MM.1S (cell line): ENCODE measurements at regions not wholly inside any gene's neighbourhood (a gene's known extent, or its start where the extent isn't known, plus 50 kb on each side); places are given as distances from the start of the nearest gene placed in this dataset.
"Not testable (repeated sequence)": the region's sequence is repeated elsewhere in the genome, so short reads cannot be mapped to it uniquely, and the experiment has no call there.

Experiments used
- DNase-seq: peaks from one replicate; pipeline ENCODE4 v3.0.0-alpha.2; 2015
- H2AFZ ChIP-seq: fragments of 300-600 bp; sonication (generic); 2 replicates; pipeline ENCODE4 v1.6.0; 2016; ENCODE audit warnings: antibody characterized with exemption, low read length
- H3F3A ChIP-seq: fragments of 300-600 bp; sonication (generic); 2 replicates; pipeline ENCODE4 v1.6.1; 2016; ENCODE audit warnings: mild to moderate bottlenecking, antibody characterized with exemption, low read length, moderate library complexity, mixed read lengths; ENCODE audit not compliant: insufficient read depth
- H3K27ac ChIP-seq: fragments of 300-600 bp; sonication (generic); 2 replicates; pipeline ENCODE4 v1.5.1; 2016; ENCODE audit warnings: mild to moderate bottlenecking, low read length
- H3K27me3 ChIP-seq: fragments of 300-600 bp; sonication (generic); replicated peaks from 2 replicates; pipeline ENCODE4 v1.6.0; 2016; ENCODE audit warnings: low read length; ENCODE audit not compliant: insufficient read depth
- H3K36me3 ChIP-seq: fragments of 300-600 bp; sonication (generic); replicated peaks from 2 replicates; pipeline ENCODE4 v1.6.1; 2016; ENCODE audit warnings: mild to moderate bottlenecking, low read length, mixed read lengths; ENCODE audit not compliant: insufficient read depth
- H3K4me1 ChIP-seq: fragments of 300-600 bp; sonication (generic); 2 replicates; pipeline ENCODE4 v1.6.1; 2016; ENCODE audit warnings: low read length, mixed read lengths
- H3K4me2 ChIP-seq: fragments of 300-600 bp; sonication (generic); 2 replicates; pipeline ENCODE4 v1.6.0; 2016; ENCODE audit warnings: low read depth, low read length
- H3K4me3 ChIP-seq: fragments of 300-600 bp; sonication (generic); 2 replicates; pipeline ENCODE4 v1.5.1; 2016; ENCODE audit warnings: low read length, mixed read lengths
- H3K79me2 ChIP-seq: fragments of 300-600 bp; sonication (generic); 2 replicates; pipeline ENCODE4 v1.6.1; 2016; ENCODE audit warnings: mixed run types, low read length, mixed read lengths
- H3K9ac ChIP-seq: fragments of 300-600 bp; sonication (generic); 2 replicates; pipeline ENCODE4 v1.6.1; 2016; ENCODE audit warnings: low read length, mixed read lengths
- H3K9me2 ChIP-seq: fragments of 300-600 bp; sonication (generic); replicated peaks from 2 replicates; pipeline ENCODE4 v1.6.1; 2016; ENCODE audit warnings: mild to moderate bottlenecking, low read length, mixed read lengths; ENCODE audit not compliant: insufficient read depth
- H3K9me3 ChIP-seq: fragments of 300-600 bp; sonication (generic); replicated peaks from 2 replicates; pipeline ENCODE4 v1.6.1; 2016; ENCODE audit warnings: mild to moderate bottlenecking, low read length, mixed read lengths; ENCODE audit not compliant: insufficient read depth
- H4K20me1 ChIP-seq: fragments of 300-600 bp; sonication (generic); 2 replicates; pipeline ENCODE4 v1.6.1; 2016; ENCODE audit warnings: mild to moderate bottlenecking, low read length, moderate library complexity, mixed read lengths; ENCODE audit not compliant: insufficient read depth
- EZH2 ChIP-seq: fragments of 300-600 bp; sonication (generic); optimal IDR thresholded peaks from 2 replicates; pipeline ENCODE3; 2017; ENCODE audit warnings: low read depth, mild to moderate bottlenecking, antibody characterized with exemption, low read length, mixed read lengths
- EZH2phosphoT487 ChIP-seq: fragments of 300-600 bp; sonication (generic); IDR thresholded peaks from 2 replicates; pipeline ENCODE4 v1.6.1; 2018; ENCODE audit warnings: antibody characterized with exemption, low read length
- TF ChIP-seq, protein P1 (sequence below): fragments of 300-600 bp; sonication (generic); IDR thresholded peaks from 2 replicates; pipeline ENCODE4 v1.5.1; 2016; ENCODE audit warnings: antibody characterized with exemption, low read length, mixed read lengths

DNA sequence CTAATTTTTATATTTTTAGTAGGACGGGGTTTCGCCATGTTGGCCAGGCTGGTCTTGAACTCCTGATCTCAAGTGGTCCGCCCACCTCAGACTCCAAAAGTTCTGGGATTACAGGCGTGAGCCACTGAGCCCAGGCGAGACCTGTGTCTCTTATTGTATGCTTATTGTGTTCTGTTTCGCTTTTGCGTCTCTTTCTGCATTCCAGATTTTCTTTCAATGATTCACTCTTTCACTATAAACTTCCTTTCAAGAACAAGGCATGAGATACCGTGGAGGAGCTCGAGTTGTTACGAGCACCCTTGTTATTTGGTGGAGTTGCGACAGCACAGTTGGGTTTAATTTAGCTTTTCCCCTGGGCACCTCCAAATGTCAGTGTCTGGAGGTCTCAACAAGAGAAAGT, 366.7 kb upstream of the FAT1 start:
- H3K27me3 ChIP-seq, result no peaks in the 10 kb centered on the region
- TF ChIP-seq EZH2, result no peak
- TF ChIP-seq, protein P1, sequence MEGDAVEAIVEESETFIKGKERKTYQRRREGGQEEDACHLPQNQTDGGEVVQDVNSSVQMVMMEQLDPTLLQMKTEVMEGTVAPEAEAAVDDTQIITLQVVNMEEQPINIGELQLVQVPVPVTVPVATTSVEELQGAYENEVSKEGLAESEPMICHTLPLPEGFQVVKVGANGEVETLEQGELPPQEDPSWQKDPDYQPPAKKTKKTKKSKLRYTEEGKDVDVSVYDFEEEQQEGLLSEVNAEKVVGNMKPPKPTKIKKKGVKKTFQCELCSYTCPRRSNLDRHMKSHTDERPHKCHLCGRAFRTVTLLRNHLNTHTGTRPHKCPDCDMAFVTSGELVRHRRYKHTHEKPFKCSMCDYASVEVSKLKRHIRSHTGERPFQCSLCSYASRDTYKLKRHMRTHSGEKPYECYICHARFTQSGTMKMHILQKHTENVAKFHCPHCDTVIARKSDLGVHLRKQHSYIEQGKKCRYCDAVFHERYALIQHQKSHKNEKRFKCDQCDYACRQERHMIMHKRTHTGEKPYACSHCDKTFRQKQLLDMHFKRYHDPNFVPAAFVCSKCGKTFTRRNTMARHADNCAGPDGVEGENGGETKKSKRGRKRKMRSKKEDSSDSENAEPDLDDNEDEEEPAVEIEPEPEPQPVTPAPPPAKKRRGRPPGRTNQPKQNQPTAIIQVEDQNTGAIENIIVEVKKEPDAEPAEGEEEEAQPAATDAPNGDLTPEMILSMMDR, result no peak
- TF ChIP-seq EZH2phosphoT487, result no peak
- H3K4me2 ChIP-seq, result no peak overlapping the region
- no peak overlapping the region for H2AFZ ChIP-seq
- H4K20me1 ChIP-seq, result no peaks in the 10 kb centered on the region
- no peak for DNase-seq
- H3K9me3 ChIP-seq, result no peaks in the 10 kb centered on the region
- no peaks in the 10 kb centered on the region for H3K4me1 ChIP-seq
- H3K36me3 ChIP-seq, result no peaks in the 10 kb centered on the region
- H3F3A ChIP-seq, result no peaks in the 10 kb centered on the region
- H3K27ac ChIP-seq, result no peak overlapping the region
- H3K9me2 ChIP-seq, result no peaks in the 10 kb centered on the region
- no peak overlapping the region for H3K9ac ChIP-seq
- H3K79me2 ChIP-seq, result no peaks in the 10 kb centered on the region
- no peak overlapping the region for H3K4me3 ChIP-seq

DNA sequence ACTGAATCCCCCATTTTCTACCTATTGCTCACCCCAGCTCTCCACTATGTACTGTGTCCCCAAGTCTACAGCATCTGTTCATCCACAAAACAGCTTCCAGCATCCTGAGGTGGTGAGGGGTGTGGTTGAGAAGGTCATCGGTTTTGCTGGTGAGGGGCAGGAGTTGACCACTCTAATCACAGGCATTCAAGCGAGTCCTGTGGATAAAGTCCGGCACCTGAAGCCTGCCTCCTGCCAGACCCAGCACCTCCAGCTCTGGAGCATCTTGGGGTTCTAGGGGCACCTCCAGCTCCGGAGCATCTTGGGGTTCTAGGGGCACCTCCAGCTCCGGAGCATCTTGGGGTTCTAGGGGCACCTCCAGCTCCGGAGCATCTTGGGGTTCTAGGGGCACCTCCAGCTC, 367.2 kb upstream of the FAT1 start:
- not testable (repeated sequence) for H3K9me2 ChIP-seq, H3K27me3 ChIP-seq, H4K20me1 ChIP-seq, H3K4me1 ChIP-seq, DNase-seq, H3K9me3 ChIP-seq, H3K4me3 ChIP-seq, H3K79me2 ChIP-seq, H3F3A ChIP-seq, H3K4me2 ChIP-seq, H3K27ac ChIP-seq, H3K36me3 ChIP-seq, H3K9ac ChIP-seq, H2AFZ ChIP-seq

DNA sequence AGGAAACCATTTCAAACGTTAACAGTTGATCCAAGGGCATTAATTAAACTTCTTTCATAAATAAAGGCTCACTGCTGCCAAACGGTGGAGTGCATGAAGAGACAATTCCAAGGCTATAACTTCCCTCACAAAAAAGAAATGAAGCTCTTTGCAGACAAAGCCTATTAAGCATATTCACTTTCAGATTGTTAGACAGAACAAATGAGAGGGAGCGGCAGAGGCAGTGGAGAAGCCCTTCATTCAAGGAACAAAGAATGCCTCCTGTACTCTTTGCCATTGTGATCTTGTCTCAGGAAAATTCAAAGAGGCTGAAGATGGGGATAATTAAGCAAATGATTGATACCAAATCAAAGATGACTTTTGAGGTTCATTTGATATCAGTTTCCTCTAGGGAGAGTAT, 370.5 kb upstream of the FAT1 start:
- Histone ChIP-seq H4K20me1 (no peaks in the 10 kb centered on the region), H3K9me2 (no peaks in the 10 kb centered on the region), H2AFZ (no peak overlapping the region), H3K4me2 (no peak overlapping the region), H3K27ac (no peak overlapping the region), H3K79me2 (no peaks in the 10 kb centered on the region), H3K36me3 (no peaks in the 10 kb centered on the region), H3K9me3 (no peaks in the 10 kb centered on the region), H3F3A (no peaks in the 10 kb centered on the region), H3K27me3 (no peaks in the 10 kb centered on the region), H3K4me3 (no peak overlapping the region), H3K9ac (no peak overlapping the region), H3K4me1 (no peaks in the 10 kb centered on the region)
- TF ChIP-seq EZH2phosphoT487, result no peak
- no peak for TF ChIP-seq EZH2
- TF ChIP-seq, protein P1, result no peak
- DNase-seq, result no peak

DNA sequence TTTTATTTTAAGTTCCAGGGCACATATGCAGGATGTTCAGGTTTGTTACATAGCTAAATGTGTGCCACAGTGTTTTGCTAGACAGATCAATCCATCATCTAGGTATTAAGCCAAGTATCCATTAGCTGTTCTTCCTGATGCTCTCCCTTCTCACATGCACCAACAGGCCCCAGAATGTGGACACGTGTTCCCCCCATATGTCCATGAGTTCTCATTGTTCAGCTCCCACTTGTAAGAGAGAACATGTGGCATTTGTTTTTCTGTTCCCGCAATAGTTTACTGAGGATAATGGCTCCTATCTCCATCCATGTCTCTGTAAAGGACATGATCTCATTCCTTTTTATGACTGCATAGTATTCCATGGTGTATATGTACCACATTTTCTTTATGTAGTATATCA, 374.8 kb upstream of the FAT1 start:
- TF ChIP-seq EZH2 (no peak), EZH2phosphoT487 (no peak)
- TF ChIP-seq, protein P1, result no peak
- Histone ChIP-seq H2AFZ (no peak overlapping the region), H4K20me1 (no peaks in the 10 kb centered on the region), H3K9me2 (no peaks in the 10 kb centered on the region), H3K9me3 (no peaks in the 10 kb centered on the region), H3K36me3 (no peaks in the 10 kb centered on the region), H3K4me1 (no peaks in the 10 kb centered on the region), H3K27me3 (no peaks in the 10 kb centered on the region), H3K27ac (no peak overlapping the region), H3K79me2 (no peaks in the 10 kb centered on the region), H3F3A (no peaks in the 10 kb centered on the region), H3K4me2 (no peak overlapping the region), H3K9ac (no peak overlapping the region), H3K4me3 (no peak overlapping the region)
- no peak for DNase-seq
